ENCODE measurements at regions not wholly inside any gene's neighbourhood (a gene's known extent, or its start where the extent isn't known, plus 50 kb on each side); places are given as distances from the start of the nearest gene placed in this dataset.

DNA sequence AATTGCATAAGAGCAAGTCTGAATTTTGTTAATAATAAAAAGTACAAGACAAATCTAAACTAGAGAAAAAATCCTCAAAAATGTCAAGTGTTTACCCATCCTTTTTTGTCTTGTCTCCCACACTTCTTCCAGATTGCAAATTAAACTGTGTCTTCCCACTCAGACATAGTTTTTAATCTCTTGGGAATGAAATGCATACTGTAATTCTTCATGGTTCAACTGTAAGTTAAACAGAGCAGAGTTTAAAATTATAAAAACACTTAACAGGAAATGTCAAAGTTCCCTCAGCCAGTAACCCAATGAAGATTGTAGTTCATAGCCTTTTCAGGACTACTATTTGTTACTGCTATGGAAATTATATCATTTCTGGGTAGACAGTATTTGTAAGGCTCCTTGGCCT lies 171.8 kb downstream of the UBE2E3 start:
- no peak for DNase-seq

DNA sequence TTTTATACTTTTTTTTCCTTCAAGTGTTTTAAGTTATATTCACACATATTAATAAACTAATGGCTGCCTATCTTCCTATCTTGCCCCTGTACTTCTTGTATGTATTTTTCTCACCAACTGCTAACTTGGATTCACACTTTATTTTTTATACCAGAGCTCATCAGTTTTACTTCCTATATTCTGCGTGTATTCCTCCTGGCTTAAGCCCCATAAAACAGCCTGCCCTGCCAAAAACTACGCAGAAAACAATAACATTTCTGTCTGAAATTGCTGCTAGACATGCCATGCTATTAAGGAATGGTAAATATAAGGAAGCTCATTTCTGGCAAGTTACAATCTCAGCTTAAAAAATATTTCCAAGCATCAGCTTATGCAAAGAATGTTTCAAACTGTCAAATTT lies 172.3 kb downstream of the UBE2E3 start:
- no peak for DNase-seq

DNA sequence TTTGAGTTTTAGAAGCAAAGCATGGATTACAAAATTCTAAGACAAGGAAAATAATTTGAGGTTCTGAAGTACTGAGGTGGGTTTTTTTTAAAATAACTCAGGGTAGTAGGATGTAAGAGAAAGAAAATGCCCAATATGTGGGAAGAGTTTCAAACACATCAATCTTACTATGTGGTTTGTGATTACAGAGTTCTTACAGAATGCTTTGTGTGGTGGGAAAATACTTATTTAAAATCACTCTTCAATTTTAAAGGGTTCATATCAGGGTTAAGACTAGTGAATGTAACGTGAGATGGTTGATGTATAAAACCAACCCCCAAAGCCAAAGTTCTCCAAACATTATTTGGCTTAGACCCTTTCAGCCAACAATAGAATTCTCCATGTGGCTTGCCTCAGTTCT lies 173.5 kb downstream of the UBE2E3 start:
- no peak for DNase-seq

DNA sequence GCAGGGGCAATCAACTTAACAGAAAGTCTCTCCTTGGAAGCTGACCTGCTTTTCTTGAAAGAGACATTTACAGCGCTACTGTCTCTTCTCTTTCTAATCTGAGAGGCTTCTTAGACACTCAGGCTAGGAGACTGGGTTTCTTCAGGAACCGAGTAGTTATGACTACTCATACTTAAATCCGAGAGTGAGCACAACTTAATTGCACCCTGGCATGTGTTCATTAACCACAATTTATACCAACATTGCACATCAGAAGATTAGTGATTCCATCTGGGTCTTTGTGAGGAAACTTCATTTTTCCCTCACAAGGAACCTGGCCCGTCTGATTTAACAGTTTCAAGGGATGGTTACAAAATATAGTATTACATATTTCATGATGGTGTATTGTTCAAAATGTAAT lies 176.9 kb downstream of the UBE2E3 start:
- no peak for DNase-seq

DNA sequence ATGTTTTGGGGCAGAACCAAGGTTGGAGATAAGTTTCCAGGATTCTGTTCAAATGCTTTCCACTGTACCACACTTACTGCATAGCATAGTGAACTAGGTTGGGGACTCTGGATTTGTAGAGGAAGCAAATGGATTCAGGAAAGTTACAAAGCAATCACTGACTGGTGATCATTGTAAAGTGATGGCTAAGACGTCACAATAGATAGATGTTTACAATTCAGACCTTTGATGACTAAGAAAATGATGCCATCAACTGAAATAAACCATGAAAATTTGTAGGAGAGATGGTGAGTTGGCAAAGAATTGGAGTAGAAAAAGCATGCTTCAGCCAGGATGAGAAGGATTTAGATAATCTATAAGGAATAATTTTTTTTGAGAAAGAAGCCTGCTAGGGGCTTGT lies 178.0 kb downstream of the UBE2E3 start:
- DNase-seq = peak; percentile 34

DNA sequence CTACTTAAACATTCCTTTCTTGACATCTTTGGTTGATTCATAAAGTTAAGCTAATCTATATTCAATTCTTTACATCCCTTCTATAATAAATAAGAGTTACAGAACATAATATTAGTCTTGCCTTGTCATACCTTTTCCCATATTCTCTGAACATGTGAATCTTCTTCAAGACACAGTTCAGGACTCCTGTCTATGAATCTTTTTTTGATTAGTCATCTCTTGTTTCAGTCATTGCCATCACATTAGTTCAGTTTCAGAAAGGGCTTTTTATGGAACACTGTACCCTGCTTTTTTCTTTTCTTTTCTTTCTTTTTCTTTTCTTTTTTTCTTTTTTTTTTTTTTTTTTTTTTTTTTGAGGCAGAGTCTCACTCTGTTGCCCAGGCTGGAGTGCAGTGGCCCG lies 181.2 kb downstream of the UBE2E3 start:
- no peak for DNase-seq

DNA sequence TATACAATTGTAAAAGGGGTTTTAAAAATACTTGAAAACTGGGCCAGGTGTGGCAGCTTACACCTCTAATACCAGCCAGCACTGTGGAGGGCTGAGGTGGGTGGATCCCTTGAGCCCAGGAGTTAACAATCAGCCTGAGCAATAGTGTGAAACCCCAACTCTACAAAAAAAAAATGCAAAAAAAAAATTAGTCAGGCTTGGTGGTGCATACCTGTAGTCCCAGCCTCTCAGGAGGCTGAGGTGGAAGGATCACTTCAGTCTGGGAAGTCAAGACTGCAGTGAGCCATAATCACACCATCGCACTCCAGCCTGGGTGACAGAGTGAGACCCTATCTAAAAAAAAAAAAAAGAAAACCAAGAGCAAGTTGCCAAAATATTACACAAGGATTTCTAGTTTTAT lies 182.7 kb downstream of the UBE2E3 start:
- no peak for DNase-seq

DNA sequence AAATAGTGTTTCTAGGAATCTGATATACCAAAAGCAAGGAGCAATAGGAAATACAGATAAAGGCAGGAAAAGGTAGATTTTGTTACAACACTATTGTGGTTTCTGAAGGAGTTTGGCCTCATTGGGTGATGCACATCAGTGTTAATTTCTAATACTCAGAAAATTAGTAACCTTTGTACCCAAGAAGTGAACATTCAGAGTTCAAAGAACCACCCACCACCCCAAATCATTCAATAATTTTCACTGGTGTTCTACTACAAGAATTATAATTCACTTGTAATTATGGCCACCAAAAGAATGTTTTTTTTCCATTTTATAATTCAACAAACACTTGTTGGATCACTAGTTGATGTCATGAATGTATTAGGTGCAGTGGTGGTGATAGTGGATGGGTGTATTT lies 183.3 kb downstream of the UBE2E3 start:
- no peak for DNase-seq

DNA sequence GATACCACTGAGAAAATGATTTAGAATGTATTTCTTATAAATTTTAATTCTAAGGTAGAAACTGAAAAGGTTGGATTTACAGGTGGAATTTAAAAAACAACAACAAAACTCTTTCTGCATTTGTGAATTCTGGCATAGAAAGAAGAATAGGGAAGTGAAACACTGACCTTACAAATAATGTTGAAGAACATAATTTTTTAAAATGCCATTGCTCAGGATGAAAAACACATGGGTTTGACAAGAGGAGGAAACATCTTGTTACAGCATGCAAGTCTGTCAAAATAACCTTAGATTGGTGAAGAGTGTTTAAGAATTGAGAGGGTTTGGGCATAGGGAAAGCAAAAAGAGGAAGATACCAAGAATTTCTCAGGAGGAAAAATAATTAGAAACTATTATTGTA lies 184.3 kb downstream of the UBE2E3 start:
- DNase-seq = no peak

DNA sequence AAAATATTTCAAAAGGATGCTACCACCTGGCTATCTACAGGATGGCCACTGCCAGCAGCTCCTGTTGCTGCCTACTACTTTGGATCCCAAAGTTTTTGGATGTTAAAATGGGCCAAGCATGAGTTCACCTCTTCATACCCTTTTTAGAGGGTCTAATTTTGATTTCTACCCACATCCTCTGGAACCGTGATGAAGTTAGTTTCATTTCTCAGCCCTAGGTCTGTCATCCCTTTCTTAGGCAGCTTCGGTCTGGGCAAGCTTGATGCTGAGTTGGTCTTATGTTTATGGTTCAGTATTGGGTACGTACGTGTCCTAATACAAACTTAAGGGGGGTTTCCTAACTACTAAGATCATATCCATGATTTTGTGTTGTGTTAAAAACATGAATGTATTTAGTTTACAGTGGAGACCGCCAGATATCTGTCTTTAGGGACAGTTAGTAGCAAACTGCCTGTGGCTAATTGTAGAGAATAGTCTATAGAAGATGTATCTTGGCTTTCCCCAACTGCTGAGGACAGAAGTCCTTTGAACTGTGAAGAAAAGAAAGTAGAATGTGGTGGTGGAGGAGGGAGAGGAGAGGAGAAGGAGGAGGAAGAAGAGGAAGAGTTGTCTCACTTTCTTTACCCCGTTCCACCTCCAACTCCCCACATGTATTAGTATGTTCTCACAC lies 184.9 kb downstream of the UBE2E3 start:
- no peak for DNase-seq

DNA sequence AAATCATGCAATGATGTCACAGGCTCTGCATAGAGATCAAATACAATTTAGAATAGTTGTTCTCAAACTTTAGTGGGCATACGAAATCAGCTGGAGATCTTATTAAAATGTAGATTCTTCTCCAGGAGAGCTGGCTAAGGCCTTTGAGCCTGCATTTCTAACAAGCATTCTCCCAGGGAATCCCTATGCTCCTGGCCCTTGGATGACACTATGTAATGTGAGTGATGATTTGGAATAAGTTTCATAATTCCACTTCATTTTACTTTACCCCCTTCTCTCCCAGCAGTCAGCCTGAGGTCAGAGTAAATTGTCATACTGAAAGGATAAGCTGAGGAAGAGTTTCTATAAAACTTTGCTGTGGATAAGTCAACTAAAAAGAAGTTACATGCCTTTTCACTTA lies 189.1 kb downstream of the UBE2E3 start:
- no peak for DNase-seq

DNA sequence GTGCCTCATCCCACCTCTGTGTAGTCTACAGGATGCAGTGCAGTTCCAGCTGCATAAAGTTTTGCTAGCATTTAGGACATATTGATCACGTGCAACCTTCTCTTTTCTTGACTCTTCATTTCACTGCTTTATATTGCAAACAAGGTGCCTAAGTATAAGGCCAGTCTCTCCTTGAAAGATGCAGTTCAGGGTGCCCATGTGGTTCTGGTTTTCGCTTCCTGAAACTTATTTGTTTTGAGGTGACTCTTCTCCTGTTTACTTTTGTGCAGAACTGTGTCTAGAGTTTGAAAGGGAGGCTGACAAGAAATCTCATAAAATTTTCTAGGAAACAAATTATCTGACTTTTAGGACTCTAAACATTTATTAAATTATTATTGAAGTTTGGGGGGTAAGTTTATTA lies 189.9 kb downstream of the UBE2E3 start:
- DNase-seq = no peak

DNA sequence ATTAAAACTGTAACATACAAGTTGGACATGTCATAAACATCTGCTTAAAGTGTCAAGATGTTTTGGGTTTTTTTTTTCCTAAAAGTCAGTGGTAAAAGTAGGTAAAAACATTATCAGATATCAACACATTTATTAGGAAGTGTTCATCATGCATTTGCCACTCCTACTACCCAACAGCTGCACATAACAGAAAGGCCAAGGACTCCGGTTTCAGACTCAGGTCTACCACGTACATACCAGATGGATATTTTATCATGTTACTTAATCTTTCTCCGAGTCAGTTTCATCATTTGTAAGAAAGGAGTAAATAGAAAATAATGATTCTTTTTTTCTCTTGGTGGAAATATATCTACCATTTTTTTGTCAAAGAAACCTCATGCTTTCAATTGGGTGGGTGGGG lies 192.3 kb downstream of the UBE2E3 start:
- no peak for DNase-seq

DNA sequence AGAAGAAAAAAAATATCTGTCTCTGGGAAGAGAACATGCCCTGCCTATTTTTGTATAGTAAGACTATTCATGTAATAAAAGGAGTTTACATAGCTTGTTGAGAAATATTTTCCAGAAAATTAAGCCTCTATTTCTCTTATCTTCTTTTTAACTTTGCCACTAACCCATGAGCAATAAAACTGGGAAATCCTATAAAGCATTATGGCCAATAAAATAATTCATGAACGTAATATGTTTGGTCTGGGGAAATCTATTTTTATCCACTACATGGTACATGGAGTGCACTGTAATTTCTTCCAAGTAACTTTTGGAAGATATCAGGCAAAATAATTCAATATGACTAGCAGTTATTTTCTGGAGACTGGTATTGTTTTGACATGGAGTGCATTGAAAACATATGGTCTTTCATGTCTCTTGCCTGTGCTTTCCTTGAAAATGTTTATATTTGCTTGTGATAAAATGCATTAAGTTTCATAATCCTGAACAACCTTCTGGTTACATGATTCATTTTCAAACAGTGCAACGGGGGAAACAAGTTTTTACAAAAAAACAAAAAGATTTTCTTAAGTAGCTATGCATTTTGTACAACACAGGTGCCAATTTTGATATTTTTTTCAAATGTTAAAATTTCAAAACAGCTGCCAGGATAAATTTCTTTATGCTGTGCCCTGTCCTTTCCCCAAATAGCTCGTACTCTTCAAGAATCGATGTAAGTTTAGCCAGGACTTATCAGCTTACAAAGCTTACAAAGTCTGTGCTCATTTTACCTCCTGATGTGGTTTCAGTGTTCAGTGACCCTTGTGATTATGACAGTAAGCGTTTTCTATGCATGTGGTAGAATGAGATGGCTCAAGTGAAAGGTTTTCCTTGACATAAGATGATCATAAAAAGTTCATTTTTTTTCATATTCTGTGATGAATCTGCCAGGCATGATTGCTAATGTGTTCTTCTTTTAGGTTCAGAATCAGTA lies 194.5 kb downstream of the UBE2E3 start:
- no peak for DNase-seq

DNA sequence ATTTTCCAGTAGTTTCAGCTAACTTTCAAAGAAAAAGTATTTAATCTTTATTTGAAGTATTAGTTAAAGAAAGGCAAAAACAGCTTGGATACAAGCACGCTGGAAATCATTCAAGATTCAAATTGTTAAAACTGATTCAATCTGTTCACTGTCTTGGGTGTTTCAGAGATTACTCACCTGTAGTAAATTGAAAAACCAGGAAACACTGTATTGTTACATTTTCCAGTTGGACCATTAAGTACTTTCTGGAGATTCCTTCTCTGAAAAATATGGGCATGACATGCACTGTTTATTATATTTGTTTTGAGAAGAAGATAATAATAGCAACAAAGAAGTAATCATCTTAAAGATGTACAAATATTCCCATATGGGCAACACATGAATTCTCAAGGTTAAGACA lies 196.1 kb downstream of the UBE2E3 start:
- DNase-seq = no peak

DNA sequence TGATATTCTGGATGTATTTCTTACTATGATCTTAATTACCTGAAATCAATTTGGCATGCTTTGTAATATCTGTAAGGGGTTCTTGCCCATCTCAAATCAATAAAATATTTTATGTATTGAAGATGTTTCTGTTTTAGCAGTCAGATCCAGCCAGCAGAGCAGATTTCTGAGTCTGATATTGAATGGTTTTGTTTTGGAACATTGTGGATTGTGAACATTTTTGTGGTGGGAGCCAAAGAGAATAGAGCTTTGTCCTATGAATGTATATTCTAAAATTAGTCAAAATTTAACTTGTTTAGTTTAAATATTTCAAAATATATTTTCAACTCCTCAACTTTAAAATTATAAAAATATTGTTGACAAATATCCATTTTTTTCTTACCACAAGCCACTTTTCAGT lies 197.0 kb downstream of the UBE2E3 start:
- DNase-seq = no peak

DNA sequence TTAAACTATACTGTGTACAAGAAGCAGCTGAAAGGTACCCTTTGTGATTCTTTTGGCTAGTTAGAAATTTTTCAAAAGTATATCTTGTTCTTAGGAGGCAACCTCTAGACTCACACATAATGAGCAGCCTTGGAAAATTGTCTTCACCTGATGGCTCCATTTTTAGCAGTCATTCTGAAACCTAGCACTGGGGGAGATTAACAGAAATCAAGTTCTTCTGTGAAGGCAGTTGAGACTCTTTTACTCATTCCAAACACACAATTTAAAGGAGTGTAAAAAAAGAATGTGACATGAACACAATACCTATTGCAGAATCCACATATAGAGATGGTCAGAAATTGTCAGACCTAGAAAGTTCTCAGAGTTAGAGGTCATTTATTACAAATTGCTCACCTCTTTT lies 197.7 kb downstream of the UBE2E3 start:
- DNase-seq = no peak

DNA sequence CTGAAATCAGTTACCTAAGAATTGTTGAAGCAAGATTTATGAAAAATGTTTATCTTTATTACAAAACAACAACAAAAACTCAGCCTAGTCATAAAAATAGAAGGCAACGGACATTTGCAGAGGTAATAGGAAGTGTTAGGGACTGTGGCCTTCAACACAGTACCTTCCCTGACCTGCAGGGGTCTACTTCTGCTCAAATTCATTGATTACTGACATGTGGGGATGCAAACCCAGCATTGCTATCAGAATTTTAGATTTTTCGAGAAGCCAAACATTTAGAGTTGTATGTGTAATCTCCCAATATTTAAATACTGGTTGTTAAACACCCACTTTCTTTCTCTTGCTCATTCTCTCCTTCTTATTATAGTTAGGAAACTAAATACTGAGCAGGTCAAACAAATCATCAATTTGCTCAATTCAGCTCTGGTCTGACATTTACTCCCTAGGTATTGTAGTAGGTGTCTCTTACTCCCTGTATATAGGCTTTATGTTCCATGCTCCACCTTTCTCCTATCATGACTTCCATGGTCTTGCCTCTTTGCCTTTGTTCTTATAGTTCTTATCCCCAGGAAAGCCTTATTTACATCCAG lies 198.5 kb downstream of the UBE2E3 start:
- peak; percentile 54 for DNase-seq

DNA sequence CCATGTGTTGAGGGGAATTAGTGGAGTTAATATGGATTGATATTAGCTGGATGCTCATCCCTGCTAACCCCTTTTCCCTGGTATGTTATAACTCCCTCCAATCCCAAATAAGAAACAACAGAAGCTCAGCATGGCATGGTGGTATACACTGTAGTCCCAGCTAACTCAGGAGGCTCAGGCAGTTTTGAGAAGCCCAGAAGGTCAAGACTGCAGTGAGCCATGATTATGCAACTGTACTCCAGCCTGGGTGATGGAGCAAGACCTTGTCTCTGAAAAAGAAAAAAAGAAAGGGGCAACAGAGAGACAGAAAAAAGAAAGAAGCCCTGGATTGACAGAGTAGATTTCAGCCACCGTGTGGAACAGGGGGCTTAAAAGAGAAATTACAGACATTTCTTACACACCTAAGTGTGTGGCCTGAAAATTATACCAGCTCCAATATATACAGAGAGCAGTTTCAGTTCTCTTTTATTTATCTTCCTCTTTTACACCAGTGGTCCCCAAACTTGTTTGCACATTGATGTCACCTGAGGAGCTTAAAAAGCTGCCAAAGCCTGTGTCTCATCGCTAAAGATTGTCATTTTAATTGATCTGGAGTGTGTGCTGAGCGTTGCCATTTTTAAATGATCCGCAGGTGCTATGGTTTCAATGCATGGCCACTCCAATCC lies 203.6 kb downstream of the UBE2E3 start:
- DNase-seq = no peak

DNA sequence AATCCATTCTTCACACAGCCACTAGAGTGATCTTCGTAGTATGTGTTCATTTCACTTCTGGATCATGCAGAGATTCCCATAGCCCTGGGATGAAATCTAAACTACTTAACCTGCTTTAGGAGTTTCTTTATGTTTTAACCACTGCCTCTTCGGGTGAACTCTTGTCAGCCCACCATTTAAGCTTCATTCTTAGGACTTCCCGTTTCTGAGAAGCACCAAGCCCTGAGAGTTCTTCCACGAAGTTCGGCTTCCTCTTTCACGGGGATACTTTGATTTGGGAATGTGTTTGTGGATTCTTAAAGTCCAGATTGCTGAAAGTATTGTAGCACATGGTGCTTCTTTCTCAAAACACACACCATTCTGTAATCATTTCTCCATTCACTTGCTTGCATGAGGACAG lies 205.0 kb downstream of the UBE2E3 start:
- DNase-seq = no peak

DNA sequence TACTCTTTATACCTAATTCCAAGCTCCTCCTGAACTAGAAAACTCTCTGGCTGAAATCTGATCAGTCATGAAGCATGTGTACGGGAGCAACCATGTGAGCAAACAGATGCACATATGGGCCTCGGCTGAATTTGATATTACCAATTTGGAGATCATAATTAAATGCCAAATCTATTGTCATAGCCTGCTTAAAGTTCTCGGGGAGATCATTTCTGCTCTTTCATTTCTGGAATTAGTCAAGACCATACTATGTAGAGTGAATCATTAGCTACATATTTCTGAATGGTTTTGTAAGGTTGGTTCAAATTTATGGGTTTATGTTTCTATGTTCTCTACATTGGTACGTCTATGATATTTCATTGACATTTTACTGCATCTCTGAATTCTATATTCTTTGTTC lies 205.5 kb downstream of the UBE2E3 start:
- DNase-seq = no peak

DNA sequence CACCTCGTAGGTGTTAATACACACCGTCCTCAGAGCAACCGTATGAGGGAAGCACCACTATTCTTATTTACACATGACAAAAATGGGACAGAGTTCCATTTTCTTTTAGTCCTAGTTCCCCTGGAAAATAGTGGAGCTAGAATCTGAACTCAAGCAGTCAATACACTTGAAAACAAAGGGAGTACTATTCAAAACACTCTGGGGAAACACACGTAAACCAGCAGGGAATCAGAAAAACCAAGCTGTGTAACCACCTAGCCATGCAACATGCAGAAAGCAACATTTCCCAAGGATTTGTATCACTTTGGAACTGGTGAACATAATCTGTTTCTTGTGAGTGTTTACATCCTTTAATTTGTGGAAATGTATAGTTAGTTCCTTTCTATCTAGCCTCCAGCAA lies 208.2 kb downstream of the UBE2E3 start:
- DNase-seq = no peak

DNA sequence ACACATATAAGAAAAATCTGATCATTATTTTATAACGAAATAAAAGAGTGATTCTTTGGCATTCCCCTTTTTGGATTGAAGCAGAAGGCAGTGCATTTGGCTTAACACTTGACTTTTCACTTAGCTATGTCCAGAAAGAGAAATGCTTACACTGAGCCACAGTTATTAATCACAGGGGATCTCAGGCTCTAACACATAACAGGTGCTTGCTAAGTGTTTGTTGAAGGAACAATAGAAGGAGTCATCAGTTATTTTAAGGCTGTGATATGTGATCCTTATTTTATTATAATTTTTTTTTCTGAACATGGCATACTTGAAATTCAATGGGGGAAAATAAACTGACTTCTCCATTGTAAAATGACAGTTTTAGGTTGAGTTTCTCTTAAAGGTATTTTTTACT lies 209.5 kb downstream of the UBE2E3 start:
- peak; percentile 78 for DNase-seq

DNA sequence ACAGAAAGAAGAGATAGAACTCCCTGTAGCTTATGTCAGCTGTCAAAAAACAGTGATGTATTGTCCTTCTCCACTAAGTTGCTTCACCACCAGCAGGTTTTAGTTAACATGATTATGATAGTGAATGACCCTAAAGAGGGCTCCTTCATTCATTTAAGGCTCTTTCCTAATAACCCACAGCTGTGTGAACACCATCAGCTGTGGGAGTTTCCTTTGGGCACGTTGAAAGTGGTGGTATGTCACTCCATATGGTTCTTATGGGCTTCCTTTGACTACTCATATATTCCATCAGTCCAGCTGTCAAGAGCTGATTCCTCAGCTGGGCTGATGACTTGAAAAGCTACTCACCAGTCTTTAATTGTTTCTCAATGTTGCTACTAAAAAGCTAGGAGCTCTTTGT lies 210.3 kb downstream of the UBE2E3 start:
- DNase-seq = no peak
